ENCODE measurements at regions not wholly inside any gene's neighbourhood (a gene's known extent, or its start where the extent isn't known, plus 50 kb on each side); places are given as distances from the start of the nearest gene placed in this dataset.

- Histone ChIP-seq H3K27me3 (replicated peaks; ENCODE audit: insufficient read depth, low read depth, low read length, poor library complexity) (no peaks in the 10 kb centered on the region), H3K9me3 (ENCODE audit: low read depth, low read length, poor library complexity, severe bottlenecking) (no peaks in the 10 kb centered on the region), H3K27ac (ENCODE audit: low read depth, low read length, poor library complexity, severe bottlenecking) (no peak overlapping the region), H3K36me3 (ENCODE audit: insufficient read depth, low read length, poor library complexity, severe bottlenecking) (no peaks in the 10 kb centered on the region), H3K4me1 (ENCODE audit: insufficient read depth, low read length, poor library complexity, severe bottlenecking) (no peaks in the 10 kb centered on the region), H3K4me3 (ENCODE audit: low read depth, low read length, poor library complexity, severe bottlenecking) (no peak overlapping the region)
- DNase-seq (ENCODE audit: low spot score) = no peak
- CTCF ChIA-PET = no interaction called here
- no TSS peak for BruUV-seq (replicated peaks)
- intact Hi-C loops (cut with micrococcal nuclease; ENCODE audit: unreplicated experiment) = no loop called here
- TF ChIP-seq CTCF (conservative IDR thresholded peaks at IDR 0.05; ENCODE audit: low read depth, low read length) = no peak
- no peak for TF ChIP-seq EZH2 (IDR thresholded peaks at IDR 0.05; ENCODE audit: borderline replicate concordance, low read depth, low read length, poor library complexity, severe bottlenecking)
- POLR2A ChIA-PET (ENCODE audit: low non-redundant PET) = no interaction called here
These were observed 908.1 kb downstream of the DIPK2A start for GRCh38 chr3:144879701-144880100.

- intact Hi-C loops (cut with micrococcal nuclease; ENCODE audit: unreplicated experiment) = no loop called here
- ChIA-PET CTCF (no interaction called here), POLR2A (ENCODE audit: low non-redundant PET) (no interaction called here)
- Histone ChIP-seq H3K27ac (ENCODE audit: low read depth, low read length, poor library complexity, severe bottlenecking) (no peak overlapping the region), H3K27me3 (replicated peaks; ENCODE audit: insufficient read depth, low read depth, low read length, poor library complexity) (no peaks in the 10 kb centered on the region), H3K36me3 (ENCODE audit: insufficient read depth, low read length, poor library complexity, severe bottlenecking) (no peaks in the 10 kb centered on the region), H3K4me3 (ENCODE audit: low read depth, low read length, poor library complexity, severe bottlenecking) (no peak overlapping the region), H3K4me1 (ENCODE audit: insufficient read depth, low read length, poor library complexity, severe bottlenecking) (no peaks in the 10 kb centered on the region), H3K9me3 (ENCODE audit: low read depth, low read length, poor library complexity, severe bottlenecking) (no peaks in the 10 kb centered on the region)
- BruUV-seq (replicated peaks) = no TSS peak
- DNase-seq (ENCODE audit: low spot score) = no peak
- TF ChIP-seq EZH2 (IDR thresholded peaks at IDR 0.05; ENCODE audit: borderline replicate concordance, low read depth, low read length, poor library complexity, severe bottlenecking) (no peak), CTCF (conservative IDR thresholded peaks at IDR 0.05; ENCODE audit: low read depth, low read length) (no peak)
These were observed 922.4 kb downstream of the DIPK2A start for GRCh38 chr3:144893980-144894379.

GRCh38 chr3:144894576-144894975 lies 923.0 kb downstream of the DIPK2A start:
- BruUV-seq (replicated peaks) = no TSS peak
- CTCF ChIA-PET = no interaction called here
- Histone ChIP-seq H3K4me3 (ENCODE audit: low read depth, low read length, poor library complexity, severe bottlenecking) (no peak overlapping the region), H3K27ac (ENCODE audit: low read depth, low read length, poor library complexity, severe bottlenecking) (no peak overlapping the region), H3K9me3 (ENCODE audit: low read depth, low read length, poor library complexity, severe bottlenecking) (no peaks in the 10 kb centered on the region), H3K4me1 (ENCODE audit: insufficient read depth, low read length, poor library complexity, severe bottlenecking) (no peaks in the 10 kb centered on the region), H3K36me3 (ENCODE audit: insufficient read depth, low read length, poor library complexity, severe bottlenecking) (no peaks in the 10 kb centered on the region), H3K27me3 (replicated peaks; ENCODE audit: insufficient read depth, low read depth, low read length, poor library complexity) (no peaks in the 10 kb centered on the region)
- no peak for DNase-seq (ENCODE audit: low spot score)
- intact Hi-C loops (cut with micrococcal nuclease; ENCODE audit: unreplicated experiment) = no loop called here
- TF ChIP-seq CTCF (conservative IDR thresholded peaks at IDR 0.05; ENCODE audit: low read depth, low read length) = no peak
- TF ChIP-seq EZH2 (IDR thresholded peaks at IDR 0.05; ENCODE audit: borderline replicate concordance, low read depth, low read length, poor library complexity, severe bottlenecking) = no peak
- POLR2A ChIA-PET (ENCODE audit: low non-redundant PET) = no interaction called here

All from A673 (cell line).